ENCODE measurements at regions not wholly inside any gene's neighbourhood (a gene's known extent, or its start where the extent isn't known, plus 50 kb on each side); places are given as distances from the start of the nearest gene placed in this dataset.

DNA sequence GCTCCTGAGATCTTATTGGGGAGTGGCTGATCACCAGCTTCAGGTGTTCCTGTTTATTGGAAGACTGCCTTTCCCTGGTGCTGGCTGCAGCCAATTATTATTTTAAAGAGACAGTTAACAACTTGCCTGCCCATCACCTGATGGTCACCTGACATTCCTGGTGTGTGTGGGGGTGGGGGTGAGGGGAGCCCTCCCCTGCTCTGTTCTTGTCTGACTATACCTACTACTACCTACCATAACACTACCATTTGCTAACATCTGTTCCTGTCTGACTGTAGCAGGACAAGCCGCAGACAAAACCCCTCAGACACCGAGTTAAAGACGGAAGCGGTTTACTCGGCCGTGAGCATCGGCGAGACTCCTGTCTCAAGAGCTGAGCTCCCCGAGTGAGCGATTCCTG is 54.9 kb upstream of the NBPF3 start:
- no peak overlapping the region for H3K27ac ChIP-seq (replicated peaks)
- TF ChIP-seq, protein P1, sequence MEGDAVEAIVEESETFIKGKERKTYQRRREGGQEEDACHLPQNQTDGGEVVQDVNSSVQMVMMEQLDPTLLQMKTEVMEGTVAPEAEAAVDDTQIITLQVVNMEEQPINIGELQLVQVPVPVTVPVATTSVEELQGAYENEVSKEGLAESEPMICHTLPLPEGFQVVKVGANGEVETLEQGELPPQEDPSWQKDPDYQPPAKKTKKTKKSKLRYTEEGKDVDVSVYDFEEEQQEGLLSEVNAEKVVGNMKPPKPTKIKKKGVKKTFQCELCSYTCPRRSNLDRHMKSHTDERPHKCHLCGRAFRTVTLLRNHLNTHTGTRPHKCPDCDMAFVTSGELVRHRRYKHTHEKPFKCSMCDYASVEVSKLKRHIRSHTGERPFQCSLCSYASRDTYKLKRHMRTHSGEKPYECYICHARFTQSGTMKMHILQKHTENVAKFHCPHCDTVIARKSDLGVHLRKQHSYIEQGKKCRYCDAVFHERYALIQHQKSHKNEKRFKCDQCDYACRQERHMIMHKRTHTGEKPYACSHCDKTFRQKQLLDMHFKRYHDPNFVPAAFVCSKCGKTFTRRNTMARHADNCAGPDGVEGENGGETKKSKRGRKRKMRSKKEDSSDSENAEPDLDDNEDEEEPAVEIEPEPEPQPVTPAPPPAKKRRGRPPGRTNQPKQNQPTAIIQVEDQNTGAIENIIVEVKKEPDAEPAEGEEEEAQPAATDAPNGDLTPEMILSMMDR (IDR thresholded peaks at IDR 0.05; ENCODE audit: insufficient read depth, low read length), result no peak
- TF ChIP-seq GABPA (IDR thresholded peaks at IDR 0.05; ENCODE audit: low read depth), result no peak
- no peak for TF ChIP-seq POLR2AphosphoS5 (IDR thresholded peaks at IDR 0.05; ENCODE audit: low read depth)
- no peak for TF ChIP-seq SPI1 (IDR thresholded peaks at IDR 0.05; ENCODE audit: borderline replicate concordance, low read depth)
- TF ChIP-seq, protein P2, sequence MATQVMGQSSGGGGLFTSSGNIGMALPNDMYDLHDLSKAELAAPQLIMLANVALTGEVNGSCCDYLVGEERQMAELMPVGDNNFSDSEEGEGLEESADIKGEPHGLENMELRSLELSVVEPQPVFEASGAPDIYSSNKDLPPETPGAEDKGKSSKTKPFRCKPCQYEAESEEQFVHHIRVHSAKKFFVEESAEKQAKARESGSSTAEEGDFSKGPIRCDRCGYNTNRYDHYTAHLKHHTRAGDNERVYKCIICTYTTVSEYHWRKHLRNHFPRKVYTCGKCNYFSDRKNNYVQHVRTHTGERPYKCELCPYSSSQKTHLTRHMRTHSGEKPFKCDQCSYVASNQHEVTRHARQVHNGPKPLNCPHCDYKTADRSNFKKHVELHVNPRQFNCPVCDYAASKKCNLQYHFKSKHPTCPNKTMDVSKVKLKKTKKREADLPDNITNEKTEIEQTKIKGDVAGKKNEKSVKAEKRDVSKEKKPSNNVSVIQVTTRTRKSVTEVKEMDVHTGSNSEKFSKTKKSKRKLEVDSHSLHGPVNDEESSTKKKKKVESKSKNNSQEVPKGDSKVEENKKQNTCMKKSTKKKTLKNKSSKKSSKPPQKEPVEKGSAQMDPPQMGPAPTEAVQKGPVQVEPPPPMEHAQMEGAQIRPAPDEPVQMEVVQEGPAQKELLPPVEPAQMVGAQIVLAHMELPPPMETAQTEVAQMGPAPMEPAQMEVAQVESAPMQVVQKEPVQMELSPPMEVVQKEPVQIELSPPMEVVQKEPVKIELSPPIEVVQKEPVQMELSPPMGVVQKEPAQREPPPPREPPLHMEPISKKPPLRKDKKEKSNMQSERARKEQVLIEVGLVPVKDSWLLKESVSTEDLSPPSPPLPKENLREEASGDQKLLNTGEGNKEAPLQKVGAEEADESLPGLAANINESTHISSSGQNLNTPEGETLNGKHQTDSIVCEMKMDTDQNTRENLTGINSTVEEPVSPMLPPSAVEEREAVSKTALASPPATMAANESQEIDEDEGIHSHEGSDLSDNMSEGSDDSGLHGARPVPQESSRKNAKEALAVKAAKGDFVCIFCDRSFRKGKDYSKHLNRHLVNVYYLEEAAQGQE (IDR thresholded peaks at IDR 0.05; ENCODE audit: insufficient replicate concordance, low read depth), result no peak
- no peak overlapping the region for H3K4me3 ChIP-seq (replicated peaks; ENCODE audit: insufficient read depth, low read length)
- peaks cover 2% of the 10 kb centered on the region for H3K27me3 ChIP-seq (ENCODE audit: insufficient read depth, poor library complexity, severe bottlenecking)
- no peak for DNase-seq (ENCODE audit: low read depth in 1 of 2, low spot score in 1 of 2)

DNA sequence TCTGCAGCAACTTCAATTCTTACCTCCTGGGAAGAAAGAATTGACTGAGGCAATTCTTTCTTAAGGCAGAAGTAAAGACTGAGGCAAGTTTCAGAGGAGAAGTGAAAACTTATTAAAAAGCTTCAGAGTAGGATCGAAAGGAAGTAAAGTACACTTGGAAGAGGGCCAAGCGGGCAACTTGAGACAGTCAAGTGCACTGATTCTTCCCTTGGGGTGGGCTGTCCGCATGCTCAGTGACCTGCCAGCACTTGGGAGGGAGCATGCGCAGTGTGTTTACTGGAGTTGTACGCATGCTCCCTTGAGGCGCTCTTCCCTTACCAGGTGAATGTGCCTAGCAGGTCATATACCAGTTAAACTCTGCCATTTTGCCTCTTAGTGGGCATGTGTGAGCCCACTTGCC is 55.3 kb upstream of the NBPF3 start:
- peaks cover 2% of the 10 kb centered on the region for H3K27me3 ChIP-seq (ENCODE audit: insufficient read depth, poor library complexity, severe bottlenecking)
- no peak overlapping the region for H3K4me3 ChIP-seq (replicated peaks; ENCODE audit: insufficient read depth, low read length)
- DNase-seq (ENCODE audit: low read depth in 1 of 2, low spot score in 1 of 2), result no peak
- H3K27ac ChIP-seq (replicated peaks), result no peak overlapping the region
- TF ChIP-seq SPI1 (IDR thresholded peaks at IDR 0.05; ENCODE audit: borderline replicate concordance, low read depth) (no peak), POLR2AphosphoS5 (IDR thresholded peaks at IDR 0.05; ENCODE audit: low read depth) (no peak), GABPA (IDR thresholded peaks at IDR 0.05; ENCODE audit: low read depth) (no peak)
- TF ChIP-seq, protein P2 (IDR thresholded peaks at IDR 0.05; ENCODE audit: insufficient replicate concordance, low read depth), result no peak
- TF ChIP-seq, protein P1 (IDR thresholded peaks at IDR 0.05; ENCODE audit: insufficient read depth, low read length), result no peak

DNA sequence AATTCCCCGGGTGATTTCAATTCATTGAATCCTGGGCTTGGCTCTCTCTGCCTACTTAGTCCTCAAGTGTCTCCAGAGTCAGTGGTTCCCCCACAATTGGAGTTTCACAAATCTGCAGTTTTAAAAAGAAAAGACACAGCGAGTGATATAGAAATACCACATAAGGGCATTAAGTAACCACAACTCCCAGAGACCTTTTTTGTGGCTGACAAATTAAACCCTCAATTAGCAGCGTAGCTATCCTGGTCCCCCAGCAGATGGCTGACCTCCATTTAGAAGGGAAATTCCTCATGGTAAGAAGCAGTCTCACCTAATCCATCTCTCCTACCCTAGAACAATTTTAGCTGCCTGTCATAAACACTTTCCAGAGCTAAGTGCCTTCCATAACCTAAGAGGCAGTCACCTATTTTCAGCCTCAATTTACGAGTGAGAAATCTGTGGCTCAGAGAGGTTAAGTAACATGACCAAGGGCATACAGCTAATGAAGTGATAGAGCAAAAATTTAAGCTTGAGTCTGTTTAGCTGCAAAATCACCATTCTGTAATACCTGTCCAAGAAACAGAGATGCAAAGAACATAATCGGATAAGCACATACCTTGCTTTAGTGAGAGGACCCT is 56.0 kb upstream of the NBPF3 start:
- TF ChIP-seq, protein P1 (IDR thresholded peaks at IDR 0.05; ENCODE audit: insufficient read depth, low read length), result no peak
- TF ChIP-seq, protein P2 (IDR thresholded peaks at IDR 0.05; ENCODE audit: insufficient replicate concordance, low read depth), result no peak
- no peak for TF ChIP-seq SPI1 (IDR thresholded peaks at IDR 0.05; ENCODE audit: borderline replicate concordance, low read depth)
- no peak for TF ChIP-seq GABPA (IDR thresholded peaks at IDR 0.05; ENCODE audit: low read depth)
- no peak overlapping the region for H3K27ac ChIP-seq (replicated peaks)
- no peak for DNase-seq (ENCODE audit: low read depth in 1 of 2, low spot score in 1 of 2)
- peaks cover 2% of the 10 kb centered on the region for H3K27me3 ChIP-seq (ENCODE audit: insufficient read depth, poor library complexity, severe bottlenecking)
- no peak overlapping the region for H3K4me3 ChIP-seq (replicated peaks; ENCODE audit: insufficient read depth, low read length)
